HepG2 (cell line): ENCODE measurements at regions not wholly inside any gene's neighbourhood (a gene's known extent, or its start where the extent isn't known, plus 50 kb on each side); places are given as distances from the start of the nearest gene placed in this dataset.

Experiments
- ATAC-seq: fragments of 200-7000 bp; cut with Tn5 transposase; 3 replicates; pipeline ENCODE4 v1.9.1; 2020; ENCODE audit warnings: mild to moderate bottlenecking, moderate library complexity
- BruUV-seq: library from RNA; stranded (reverse); fragments of 400-500 nt; replicated peaks from 2 replicates; lab custom pipeline; 2021; lab: Mats Ljungman, UMichigan
- CTCF ChIA-PET: fragments of 300-600 bp; formaldehyde crosslinking; extraction: SDS; loops from one replicate; lab custom pipeline; 2021; ENCODE audit warnings: low total read pairs, inconsistent platforms, low intra/inter-chr PET ratio; lab: Yijun Ruan, JAX
- POLR2A ChIA-PET: fragments of 350-600 bp; sonication (Branson Sonifier 250); formaldehyde crosslinking; loops from one replicate; lab custom pipeline; 2020; ENCODE audit warnings: antibody characterized with exemption, inconsistent platforms; lab: Yijun Ruan, JAX
- DNase-seq: peaks from one replicate; pipeline ENCODE4 v3.0.0-alpha.2; 2015; ENCODE audit warnings: low spot score
- FAIRE-seq: peaks from 3 replicates; lab custom pipeline; 2011; peaks lifted over from hg19 to GRCh38; lab: Jason Lieb, UNC
- H2AFZ ChIP-seq: one replicate; pipeline ENCODE4 v1.6.1; 2011; ENCODE audit warnings: low read length, inconsistent platforms
- H3K27ac ChIP-seq: fragments of 300-600 bp; 3 replicates; pipeline ENCODE4 v1.8.0; 2011; ENCODE audit warnings: mixed run types, mild to moderate bottlenecking, mixed read lengths, low read length, inconsistent platforms; ENCODE audit not compliant: insufficient read depth; ENCODE audit errors: extremely low read length
- H3K27me3 ChIP-seq, 2 experiments: fragments of 200-600 bp in 1 of 2; 2 replicates in 1 of 2; 3 replicates in 1 of 2; pipeline versions ENCODE4 v1.6.0 to v1.8.0; 2011; ENCODE audit warnings: low read length in 2 of 2, mild to moderate bottlenecking in 2 of 2, moderate library complexity in 2 of 2, inconsistent platforms in 1 of 2; ENCODE audit not compliant: insufficient read depth in 2 of 2, control insufficient read depth in 1 of 2
- H3K36me3 ChIP-seq, 2 experiments: fragments of 200-600 bp in 1 of 2; replicated peaks in 1 of 2; 2 replicates in 1 of 2; 3 replicates in 1 of 2; pipeline versions ENCODE4 v1.5.1 to v1.8.0; 2011; ENCODE audit warnings: low read length in 2 of 2, inconsistent platforms in 1 of 2; ENCODE audit not compliant: insufficient read depth in 2 of 2, control insufficient read depth in 1 of 2
- H3K4me1 ChIP-seq: 2 replicates; pipeline ENCODE4 v1.5.1; 2012; ENCODE audit warnings: low read length, inconsistent platforms; ENCODE audit not compliant: insufficient read depth
- H3K4me2 ChIP-seq: 2 replicates; pipeline ENCODE4 v1.6.0; 2011; ENCODE audit warnings: low read depth, low read length, inconsistent platforms
- H3K4me3 ChIP-seq, 3 experiments: fragments of 200-600 bp in 1 of 3; sonication (generic), shearing (Covaris generic) in 1 of 3; replicated peaks in 1 of 3; 2 replicates each; pipeline ENCODE4 v1.5.1; 2011 to 2016; ENCODE audit warnings: low read length in 3 of 3, inconsistent platforms in 2 of 3, low read depth in 2 of 3, mild to moderate bottlenecking in 2 of 3, control low read depth in 1 of 3, mixed read lengths in 1 of 3; ENCODE audit not compliant: insufficient read depth in 1 of 3
- H3K79me2 ChIP-seq: one replicate; pipeline ENCODE4 v1.6.1; 2011; ENCODE audit warnings: low read length, inconsistent platforms; ENCODE audit not compliant: insufficient read depth
- H3K9ac ChIP-seq: 2 replicates; pipeline ENCODE4 v1.6.0; 2011; ENCODE audit warnings: mild to moderate bottlenecking, low read depth, low read length, inconsistent platforms; ENCODE audit not compliant: insufficient read depth
- H3K9me3 ChIP-seq: 2 replicates; pipeline ENCODE4 v1.5.1; 2012; ENCODE audit warnings: mild to moderate bottlenecking, low read length
- H4K20me1 ChIP-seq: 2 replicates; pipeline ENCODE4 v1.6.0; 2011; ENCODE audit warnings: inconsistent platforms, mild to moderate bottlenecking, low read length, moderate library complexity; ENCODE audit not compliant: insufficient read depth
- ARNT ChIP-seq: fragments of 450-650 bp; IDR thresholded peaks from 2 replicates; pipeline ENCODE4 v1.6.1; 2017
- CEBPB ChIP-seq: IDR thresholded peaks from 2 replicates; pipeline ENCODE4 v1.6.1; 2011; ENCODE audit warnings: low read depth, low read length, improper control_type of control experiment, borderline replicate concordance
- ELF3 ChIP-seq: IDR thresholded peaks from 2 replicates; pipeline ENCODE4 v1.6.1; 2016; ENCODE audit warnings: missing genetic modification reagents, missing compliant biosample characterization
- IRF2 ChIP-seq: IDR thresholded peaks from 2 replicates; pipeline ENCODE4 v1.6.1; 2018; ENCODE audit warnings: missing genetic modification reagents, missing compliant biosample characterization
- NR2F2 ChIP-seq: IDR thresholded peaks from 2 replicates; pipeline ENCODE4 v1.6.1; 2012; ENCODE audit warnings: low read depth, inconsistent platforms, borderline replicate concordance
- PHF21A ChIP-seq: sonication (generic); formaldehyde crosslinking; IDR thresholded peaks from 2 replicates; pipeline ENCODE4 v1.5.0; 2020; ENCODE audit warnings: mild to moderate bottlenecking, missing genetic modification reagents
- RFX3 ChIP-seq: IDR thresholded peaks from 2 replicates; pipeline ENCODE4 v1.6.1; 2016; ENCODE audit warnings: missing biosample characterization, missing genetic modification reagents
- SIN3A ChIP-seq: IDR thresholded peaks from 2 replicates; pipeline ENCODE4 v1.6.1; 2011; ENCODE audit warnings: low read depth, mild to moderate bottlenecking, control low read depth, low read length, borderline replicate concordance
- SIX4 ChIP-seq: sonication (generic); formaldehyde crosslinking; IDR thresholded peaks from 2 replicates; pipeline ENCODE4 v1.4.0; 2020; ENCODE audit warnings: missing genetic modification reagents
- TMF1 ChIP-seq: sonication (generic); formaldehyde crosslinking; IDR thresholded peaks from 2 replicates; pipeline ENCODE4 v1.8.1; 2022; ENCODE audit warnings: low read depth, missing genetic modification reagents
- U2AF2 ChIP-seq: fragments of 200-400 bp; formaldehyde crosslinking; IDR thresholded peaks from 2 replicates; pipeline ENCODE4 v1.6.1; 2017; ENCODE audit warnings: low read depth, mild to moderate bottlenecking, low read length
- ZKSCAN1 ChIP-seq: fragments of 150-350 bp; IDR thresholded peaks from 2 replicates; pipeline ENCODE4 v1.6.1; 2014; ENCODE audit warnings: low read length
- ZNF232 ChIP-seq: sonication (generic); formaldehyde crosslinking; IDR thresholded peaks from 2 replicates; pipeline ENCODE4 v1.4.0; 2020; ENCODE audit warnings: missing genetic modification reagents, borderline replicate concordance
- ZNF567 ChIP-seq: sonication (generic); formaldehyde crosslinking; IDR thresholded peaks from 2 replicates; pipeline ENCODE4 v1.8.1; 2023; ENCODE audit warnings: mild to moderate bottlenecking, missing genetic modification reagents, borderline replicate concordance
- ZNF780A ChIP-seq: sonication (generic); formaldehyde crosslinking; IDR thresholded peaks from 2 replicates; pipeline ENCODE4 v1.8.0; 2022; ENCODE audit warnings: mild to moderate bottlenecking, missing genetic modification reagents, moderate library complexity
- whole genome bisulfite sequencing: methylation state at CpG from one replicate; pipeline ENCODE4 v1.1.6; 2017; ENCODE audit warnings: low lambda C conversion rate; 5-methylcytosine and 5-hydroxymethylcytosine counted together
- in situ Hi-C: cut with HindIII; loops from 2 replicates; pipeline ENCODE4 v1.10.0; 2017; ENCODE audit warnings: low pct_unique_long_range_greater_than_20kb; ENCODE audit not compliant: extremely low pct_ligation_motif_present
- intact Hi-C: fragments of 100-400 bp; cut with micrococcal nuclease; formaldehyde crosslinking; loops from one replicate; pipeline ENCODE4 v1.10.0; 2022; ENCODE audit not compliant: unreplicated experiment
- TF ChIP-seq, protein P1 (sequence below): sonication (generic); formaldehyde crosslinking; IDR thresholded peaks from 2 replicates; pipeline ENCODE4 v1.4.0; 2020; ENCODE audit warnings: mild to moderate bottlenecking, missing genetic modification reagents, borderline replicate concordance

- ChIA-PET CTCF (no interaction called here), POLR2A (interaction anchor here (0.6 kb wide), 1 partner anchor 145 kb away, joined by 3 read pairs; the partner anchor contains the start of gene SOX9)
- H2AFZ ChIP-seq, result no peak overlapping the region
- peak overlapping the region; percentile 77 for H3K4me2 ChIP-seq
- intact Hi-C loops (no loop called here), in situ Hi-C loops (no loop called here)
- ATAC-seq (peak; percentile 73), FAIRE-seq (no peak), DNase-seq (no peak)
- H4K20me1 ChIP-seq, result no peaks in the 10 kb centered on the region
- H3K9me3 ChIP-seq, result no peaks in the 10 kb centered on the region
- H3K27me3 ChIP-seq, result peaks cover 0 to 24% of the 10 kb centered on the region in 2 experiments; a peak in 3 of 5 replicates
- no peak overlapping the region for H3K4me3 ChIP-seq
- no peak for TF ChIP-seq ELF3 (CRISPR knock-in tag)
- TF ChIP-seq CEBPB, result peak; percentile 25; the same call in 1 of the 2 replicates
- TF ChIP-seq SIX4 (CRISPR knock-in tag), result no peak
- no peak for TF ChIP-seq ZNF232 (CRISPR knock-in tag)
- no peak for TF ChIP-seq ZNF567
- peak; percentile 39; the same call in 1 of the 2 replicates for TF ChIP-seq ZKSCAN1
- TF ChIP-seq NR2F2, result no peak
- TF ChIP-seq TMF1 (CRISPR knock-in tag), result no peak
- no peak for TF ChIP-seq SIN3A
- no peak for TF ChIP-seq RFX3 (CRISPR knock-in tag)
- no peak for TF ChIP-seq IRF2 (CRISPR knock-in tag)
- no peak for TF ChIP-seq U2AF2
- no peak for TF ChIP-seq PHF21A (CRISPR knock-in tag)
- TF ChIP-seq, protein P1, sequence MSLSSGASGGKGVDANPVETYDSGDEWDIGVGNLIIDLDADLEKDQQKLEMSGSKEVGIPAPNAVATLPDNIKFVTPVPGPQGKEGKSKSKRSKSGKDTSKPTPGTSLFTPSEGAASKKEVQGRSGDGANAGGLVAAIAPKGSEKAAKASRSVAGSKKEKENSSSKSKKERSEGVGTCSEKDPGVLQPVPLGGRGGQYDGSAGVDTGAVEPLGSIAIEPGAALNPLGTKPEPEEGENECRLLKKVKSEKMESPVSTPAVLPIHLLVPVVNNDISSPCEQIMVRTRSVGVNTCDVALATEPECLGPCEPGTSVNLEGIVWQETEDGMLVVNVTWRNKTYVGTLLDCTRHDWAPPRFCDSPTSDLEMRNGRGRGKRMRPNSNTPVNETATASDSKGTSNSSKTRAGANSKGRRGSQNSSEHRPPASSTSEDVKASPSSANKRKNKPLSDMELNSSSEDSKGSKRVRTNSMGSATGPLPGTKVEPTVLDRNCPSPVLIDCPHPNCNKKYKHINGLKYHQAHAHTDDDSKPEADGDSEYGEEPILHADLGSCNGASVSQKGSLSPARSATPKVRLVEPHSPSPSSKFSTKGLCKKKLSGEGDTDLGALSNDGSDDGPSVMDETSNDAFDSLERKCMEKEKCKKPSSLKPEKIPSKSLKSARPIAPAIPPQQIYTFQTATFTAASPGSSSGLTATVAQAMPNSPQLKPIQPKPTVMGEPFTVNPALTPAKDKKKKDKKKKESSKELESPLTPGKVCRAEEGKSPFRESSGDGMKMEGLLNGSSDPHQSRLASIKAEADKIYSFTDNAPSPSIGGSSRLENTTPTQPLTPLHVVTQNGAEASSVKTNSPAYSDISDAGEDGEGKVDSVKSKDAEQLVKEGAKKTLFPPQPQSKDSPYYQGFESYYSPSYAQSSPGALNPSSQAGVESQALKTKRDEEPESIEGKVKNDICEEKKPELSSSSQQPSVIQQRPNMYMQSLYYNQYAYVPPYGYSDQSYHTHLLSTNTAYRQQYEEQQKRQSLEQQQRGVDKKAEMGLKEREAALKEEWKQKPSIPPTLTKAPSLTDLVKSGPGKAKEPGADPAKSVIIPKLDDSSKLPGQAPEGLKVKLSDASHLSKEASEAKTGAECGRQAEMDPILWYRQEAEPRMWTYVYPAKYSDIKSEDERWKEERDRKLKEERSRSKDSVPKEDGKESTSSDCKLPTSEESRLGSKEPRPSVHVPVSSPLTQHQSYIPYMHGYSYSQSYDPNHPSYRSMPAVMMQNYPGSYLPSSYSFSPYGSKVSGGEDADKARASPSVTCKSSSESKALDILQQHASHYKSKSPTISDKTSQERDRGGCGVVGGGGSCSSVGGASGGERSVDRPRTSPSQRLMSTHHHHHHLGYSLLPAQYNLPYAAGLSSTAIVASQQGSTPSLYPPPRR, result no peak
- TF ChIP-seq ZNF780A (CRISPR knock-in tag), result no peak
- TF ChIP-seq ARNT, result no peak
- H3K27ac ChIP-seq, result no peak overlapping the region
- no peaks in the 10 kb centered on the region for H3K36me3 ChIP-seq
- H3K9ac ChIP-seq, result no peak overlapping the region
- H3K4me1 ChIP-seq, result 0 out of 2 replicates have a peak, but pooled peaks cover 10% of the 10 kb centered on the region
- H3K79me2 ChIP-seq, result no peaks in the 10 kb centered on the region
- BruUV-seq, result no TSS peak
- 22% methylated on average over 15 of the region's 15 CpGs for WGBS
Observed at GRCh38 chr17:71976011-71976649, 144.7 kb upstream of the SOX9 start.
